ENCODE measurements at regions not wholly inside any gene's neighbourhood (a gene's known extent, or its start where the extent isn't known, plus 50 kb on each side); places are given as distances from the start of the nearest gene placed in this dataset.

DNA sequence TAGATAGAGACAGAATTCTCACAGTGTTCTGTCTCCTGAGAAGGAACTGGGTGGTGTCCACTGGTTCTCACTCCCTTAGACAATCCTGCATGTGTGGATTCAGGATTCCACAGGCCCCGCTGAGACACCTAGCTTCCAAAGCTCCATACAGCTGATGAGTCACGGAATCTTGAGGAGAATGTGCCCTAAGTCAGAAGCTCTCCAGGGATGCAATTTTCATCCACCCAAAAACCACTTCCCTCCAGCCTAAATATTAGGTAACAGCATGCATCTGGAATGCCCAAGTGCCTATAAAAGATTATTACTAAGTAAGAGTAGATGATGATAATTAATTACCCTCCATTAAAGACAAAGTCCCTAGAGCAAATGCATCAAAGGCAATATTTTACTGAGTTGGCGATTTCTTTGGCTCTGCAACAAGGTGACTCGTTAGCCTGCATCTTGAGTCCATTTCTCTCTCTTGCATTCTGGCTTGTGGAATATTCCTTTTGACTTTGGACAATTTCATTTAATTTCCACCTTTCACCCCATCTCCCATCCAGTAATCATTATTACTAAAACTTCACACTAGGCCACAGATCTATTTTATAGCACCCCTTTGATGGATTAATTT, 475.1 kb downstream of the TNS1 start:
- WGBS (ENCODE audit: insufficient coverage), result 92% methylated on average over 4 of the region's 4 CpGs
- H2AFZ ChIP-seq (ENCODE audit: insufficient read depth, low read depth, low read length, poor library complexity, severe bottlenecking), result no peak overlapping the region
- no peaks in the 10 kb centered on the region for H3K9me3 ChIP-seq (ENCODE audit: control extremely low read depth in 1 of 3, control insufficient read depth in 2 of 3, insufficient read depth in 1 of 3, low read length in 2 of 3)
- TF ChIP-seq, protein P1, sequence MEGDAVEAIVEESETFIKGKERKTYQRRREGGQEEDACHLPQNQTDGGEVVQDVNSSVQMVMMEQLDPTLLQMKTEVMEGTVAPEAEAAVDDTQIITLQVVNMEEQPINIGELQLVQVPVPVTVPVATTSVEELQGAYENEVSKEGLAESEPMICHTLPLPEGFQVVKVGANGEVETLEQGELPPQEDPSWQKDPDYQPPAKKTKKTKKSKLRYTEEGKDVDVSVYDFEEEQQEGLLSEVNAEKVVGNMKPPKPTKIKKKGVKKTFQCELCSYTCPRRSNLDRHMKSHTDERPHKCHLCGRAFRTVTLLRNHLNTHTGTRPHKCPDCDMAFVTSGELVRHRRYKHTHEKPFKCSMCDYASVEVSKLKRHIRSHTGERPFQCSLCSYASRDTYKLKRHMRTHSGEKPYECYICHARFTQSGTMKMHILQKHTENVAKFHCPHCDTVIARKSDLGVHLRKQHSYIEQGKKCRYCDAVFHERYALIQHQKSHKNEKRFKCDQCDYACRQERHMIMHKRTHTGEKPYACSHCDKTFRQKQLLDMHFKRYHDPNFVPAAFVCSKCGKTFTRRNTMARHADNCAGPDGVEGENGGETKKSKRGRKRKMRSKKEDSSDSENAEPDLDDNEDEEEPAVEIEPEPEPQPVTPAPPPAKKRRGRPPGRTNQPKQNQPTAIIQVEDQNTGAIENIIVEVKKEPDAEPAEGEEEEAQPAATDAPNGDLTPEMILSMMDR (IDR thresholded peaks at IDR 0.05), result no peak
- TF ChIP-seq EZH2 (IDR thresholded peaks at IDR 0.05; ENCODE audit: borderline replicate concordance, insufficient read depth, low read depth, low read length, poor library complexity, severe bottlenecking), result no peak
- H4K20me1 ChIP-seq (ENCODE audit: control insufficient read depth, insufficient read depth, low read length, poor library complexity, severe bottlenecking), result no peaks in the 10 kb centered on the region
- ATAC-seq (ENCODE audit: low read depth) (no peak), DNase-seq (no peak)
- no peaks in the 10 kb centered on the region for H3K36me3 ChIP-seq (replicated peaks in 1 of 2; ENCODE audit: control extremely low read depth in 1 of 2, control insufficient read depth in 1 of 2, extremely low read depth in 1 of 2, insufficient read depth in 2 of 2, low read length in 1 of 2)
- intact Hi-C loops (cut with micrococcal nuclease), result no loop called here
- H3K4me1 Mint-ChIP-seq, result no peaks in the 10 kb centered on the region
- H3K27me3 Mint-ChIP-seq, result no peaks in the 10 kb centered on the region
- no peak overlapping the region for H3K9ac ChIP-seq (ENCODE audit: low read length)
- ChIA-PET POLR2A (no interaction called here), CTCF (no interaction called here)
- no peaks in the 10 kb centered on the region for H3K79me2 ChIP-seq (ENCODE audit: control insufficient read depth, insufficient read depth, low read length)
- H3K4me1 ChIP-seq (ENCODE audit: control insufficient read depth in 2 of 2, insufficient read depth in 2 of 2, low read length in 2 of 2), result no peaks in the 10 kb centered on the region
- no peaks in the 10 kb centered on the region for H3K27me3 ChIP-seq (replicated peaks in 1 of 4; ENCODE audit: control extremely low read depth in 1 of 4, control insufficient read depth in 3 of 4, insufficient read depth in 4 of 4, low read length in 3 of 4)
- no peak overlapping the region for H3K27ac Mint-ChIP-seq
- no peak overlapping the region for H3K27ac ChIP-seq (ENCODE audit: low read length in 2 of 2)
- H3K9me3 Mint-ChIP-seq (ENCODE audit: insufficient read depth), result no peaks in the 10 kb centered on the region
- H3K4me3 Mint-ChIP-seq, result no peak overlapping the region
- H3K4me3 ChIP-seq (ENCODE audit: control extremely low read depth in 1 of 5, extremely low read depth in 1 of 5, insufficient read depth in 1 of 5, low read depth in 2 of 5, low read length in 4 of 5), result no peak overlapping the region
- H3K4me2 ChIP-seq (replicated peaks; ENCODE audit: low read depth, low read length, poor library complexity, severe bottlenecking), result no peak overlapping the region

- DNase-seq (no peak), ATAC-seq (ENCODE audit: low read depth) (no peak)
- intact Hi-C loops (cut with micrococcal nuclease), result no loop called here
- H3K27ac Mint-ChIP-seq, result no peak overlapping the region
- no peaks in the 10 kb centered on the region for H3K27me3 Mint-ChIP-seq
- Histone ChIP-seq H3K9ac (ENCODE audit: low read length) (no peak overlapping the region), H2AFZ (ENCODE audit: insufficient read depth, low read depth, low read length, poor library complexity, severe bottlenecking) (no peak overlapping the region), H3K4me3 (ENCODE audit: control extremely low read depth in 1 of 5, extremely low read depth in 1 of 5, insufficient read depth in 1 of 5, low read depth in 2 of 5, low read length in 4 of 5) (no peak overlapping the region), H4K20me1 (ENCODE audit: control insufficient read depth, insufficient read depth, low read length, poor library complexity, severe bottlenecking) (no peaks in the 10 kb centered on the region), H3K9me3 (ENCODE audit: control extremely low read depth in 1 of 3, control insufficient read depth in 2 of 3, insufficient read depth in 1 of 3, low read length in 2 of 3) (no peaks in the 10 kb centered on the region), H3K4me2 (replicated peaks; ENCODE audit: low read depth, low read length, poor library complexity, severe bottlenecking) (no peak overlapping the region), H3K4me1 (ENCODE audit: control insufficient read depth in 2 of 2, insufficient read depth in 2 of 2, low read length in 2 of 2) (no peaks in the 10 kb centered on the region), H3K27ac (ENCODE audit: low read length in 2 of 2) (no peak overlapping the region), H3K27me3 (replicated peaks in 1 of 4; ENCODE audit: control extremely low read depth in 1 of 4, control insufficient read depth in 3 of 4, insufficient read depth in 4 of 4, low read length in 3 of 4) (no peaks in the 10 kb centered on the region), H3K36me3 (replicated peaks in 1 of 2; ENCODE audit: control extremely low read depth in 1 of 2, control insufficient read depth in 1 of 2, extremely low read depth in 1 of 2, insufficient read depth in 2 of 2, low read length in 1 of 2) (no peaks in the 10 kb centered on the region), H3K79me2 (ENCODE audit: control insufficient read depth, insufficient read depth, low read length) (no peaks in the 10 kb centered on the region)
- TF ChIP-seq, protein P1 (IDR thresholded peaks at IDR 0.05), result no peak
- TF ChIP-seq EZH2 (IDR thresholded peaks at IDR 0.05; ENCODE audit: borderline replicate concordance, insufficient read depth, low read depth, low read length, poor library complexity, severe bottlenecking), result no peak
- H3K4me3 Mint-ChIP-seq, result no peak overlapping the region
- no peaks in the 10 kb centered on the region for H3K9me3 Mint-ChIP-seq (ENCODE audit: insufficient read depth)
- WGBS (ENCODE audit: insufficient coverage), result 91% methylated on average over 5 of the region's 5 CpGs
- H3K4me1 Mint-ChIP-seq, result no peaks in the 10 kb centered on the region
- CTCF ChIA-PET, result interaction anchor here (0.6 kb wide), 1 partner anchor 14 kb away, joined by 3 read pairs; no protein-coding TSS in a partner anchor
- POLR2A ChIA-PET, result no interaction called here
Measured at GRCh38 chr2:217525076-217525475, 477.7 kb downstream of the TNS1 start.
